HG03108 (cell line): ENCODE measurements at regions not wholly inside any gene's neighbourhood (a gene's known extent, or its start where the extent isn't known, plus 50 kb on each side); places are given as distances from the start of the nearest gene placed in this dataset.

Experiments
- ATAC-seq: cut with Tn5 transposase; IDR thresholded peaks from one replicate; pipeline ENCODE4 v1.9.1; 2021; ENCODE audit warnings: moderate library complexity; ENCODE audit not compliant: unreplicated experiment

DNA sequence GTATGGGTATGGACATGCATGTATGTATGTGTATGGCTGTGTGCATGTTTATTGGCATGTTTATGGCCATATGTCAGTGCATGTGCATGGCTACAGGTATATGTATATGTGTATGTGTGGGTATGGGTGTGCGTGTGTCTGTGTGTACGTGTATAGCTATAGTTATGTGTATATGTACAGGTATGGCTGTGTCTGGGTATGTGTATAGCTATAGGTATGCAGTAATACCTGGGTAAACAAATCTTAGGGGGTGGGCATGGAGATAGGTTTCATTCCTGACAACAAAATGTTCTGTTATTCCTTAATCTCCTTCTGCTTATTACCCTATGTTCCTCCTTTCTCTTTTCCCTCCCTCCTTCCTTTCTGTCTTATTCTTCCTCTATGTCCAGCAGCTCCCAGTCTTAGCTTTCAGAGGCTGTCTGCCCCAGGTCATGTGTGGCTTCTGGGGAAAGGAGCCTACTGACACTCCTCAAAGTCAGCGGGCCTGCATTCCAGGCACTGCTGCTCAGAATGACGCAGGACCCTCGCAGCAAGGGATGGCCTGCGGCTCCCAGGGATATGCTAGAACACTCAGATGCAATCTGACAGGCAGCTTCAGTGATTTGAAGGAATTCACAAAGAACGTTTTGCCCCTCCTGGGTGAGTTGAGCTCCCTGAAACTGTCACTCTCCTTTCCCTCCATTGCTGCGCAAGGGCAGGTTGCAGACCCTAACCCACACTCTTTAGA lies 139.3 kb upstream of the PHACTR1 start:
- no peak for ATAC-seq

DNA sequence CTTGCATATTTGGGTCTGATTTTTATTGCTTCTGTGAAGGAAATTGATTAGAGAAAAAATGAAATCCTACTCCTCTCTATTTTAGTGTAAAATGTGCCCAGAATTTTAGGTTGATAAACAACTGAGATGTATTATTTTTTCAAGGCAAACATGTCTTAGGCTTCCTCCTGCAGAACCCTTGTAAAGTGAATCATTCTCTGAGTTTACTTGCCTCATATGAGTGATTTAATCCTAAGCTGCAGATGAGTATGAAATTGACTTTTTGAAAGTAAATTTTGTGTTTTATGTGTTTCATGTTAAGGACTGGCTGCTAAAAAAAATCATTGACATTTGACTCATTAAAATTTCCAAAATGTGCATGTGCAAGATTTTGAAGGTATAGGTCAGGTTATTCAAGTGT lies 138.5 kb upstream of the PHACTR1 start:
- no peak for ATAC-seq

DNA sequence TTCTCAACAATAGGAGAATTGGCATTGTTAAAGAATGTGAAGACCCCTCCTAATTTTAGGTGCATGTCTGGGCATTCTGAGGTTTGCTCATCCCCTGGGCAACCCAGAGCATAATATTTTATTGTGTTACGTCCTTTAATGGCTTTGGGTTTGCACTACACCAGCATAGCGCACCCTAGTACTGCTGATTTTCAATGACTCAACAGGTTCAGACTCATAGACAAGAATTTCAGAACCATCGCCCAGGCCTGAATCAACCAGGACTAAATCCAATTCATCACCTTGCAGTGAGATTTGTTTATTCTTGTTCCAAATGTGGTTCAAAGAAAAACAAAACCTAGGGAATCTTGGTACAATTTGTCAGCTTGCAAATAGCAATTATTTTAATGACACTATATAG lies 137.8 kb upstream of the PHACTR1 start:
- no peak for ATAC-seq

DNA sequence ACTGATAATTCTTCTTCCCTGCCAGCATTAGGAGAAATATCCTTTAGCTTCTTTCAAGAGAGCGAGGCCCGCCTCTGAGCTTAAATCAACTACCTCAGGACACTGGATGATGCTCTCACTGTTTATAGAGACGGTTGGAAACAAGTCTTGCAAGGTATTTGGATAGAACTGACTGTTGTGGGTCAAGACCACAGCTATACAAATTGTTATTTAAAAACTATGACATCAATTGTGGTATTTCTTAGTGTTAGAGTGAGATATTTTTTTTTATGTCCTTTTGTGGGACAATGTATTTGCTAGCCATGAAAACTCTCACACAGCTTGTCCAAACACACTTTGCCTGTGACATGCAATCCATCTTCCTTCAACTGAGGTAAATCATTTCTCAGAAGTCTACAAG lies 136.3 kb upstream of the PHACTR1 start:
- no peak for ATAC-seq

DNA sequence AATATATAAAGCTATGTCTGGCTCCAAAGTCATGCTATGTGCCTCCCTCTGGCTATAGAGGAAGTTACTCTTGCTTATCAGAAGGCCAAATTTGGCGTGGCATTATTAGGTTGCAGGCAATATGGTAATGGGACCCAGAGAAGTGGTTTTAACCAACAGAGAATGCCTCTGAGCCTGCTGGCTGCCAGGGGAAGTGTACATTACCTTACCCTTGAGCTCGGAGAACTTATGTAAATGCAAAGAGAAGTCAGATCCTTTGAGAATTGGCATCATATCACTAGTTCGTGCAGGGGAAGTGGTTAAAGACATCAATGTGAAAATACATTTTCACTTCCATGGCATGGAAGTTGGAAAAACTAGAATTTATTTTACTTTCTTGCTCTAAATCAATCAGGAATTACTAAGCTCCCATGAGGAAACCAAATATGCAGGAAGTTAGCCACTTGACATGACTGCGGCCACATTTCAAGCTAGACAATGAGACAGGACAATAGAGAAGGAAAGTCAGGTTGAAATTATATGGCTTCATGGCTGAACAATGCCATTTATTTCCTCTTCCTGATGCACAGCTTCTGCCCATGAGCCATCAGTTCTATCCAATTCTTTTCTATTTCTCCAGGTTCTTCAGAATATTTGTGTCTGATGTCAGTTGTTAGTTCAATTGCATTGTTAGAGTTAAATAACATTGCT lies 134.0 kb upstream of the PHACTR1 start:
- ATAC-seq: no peak

DNA sequence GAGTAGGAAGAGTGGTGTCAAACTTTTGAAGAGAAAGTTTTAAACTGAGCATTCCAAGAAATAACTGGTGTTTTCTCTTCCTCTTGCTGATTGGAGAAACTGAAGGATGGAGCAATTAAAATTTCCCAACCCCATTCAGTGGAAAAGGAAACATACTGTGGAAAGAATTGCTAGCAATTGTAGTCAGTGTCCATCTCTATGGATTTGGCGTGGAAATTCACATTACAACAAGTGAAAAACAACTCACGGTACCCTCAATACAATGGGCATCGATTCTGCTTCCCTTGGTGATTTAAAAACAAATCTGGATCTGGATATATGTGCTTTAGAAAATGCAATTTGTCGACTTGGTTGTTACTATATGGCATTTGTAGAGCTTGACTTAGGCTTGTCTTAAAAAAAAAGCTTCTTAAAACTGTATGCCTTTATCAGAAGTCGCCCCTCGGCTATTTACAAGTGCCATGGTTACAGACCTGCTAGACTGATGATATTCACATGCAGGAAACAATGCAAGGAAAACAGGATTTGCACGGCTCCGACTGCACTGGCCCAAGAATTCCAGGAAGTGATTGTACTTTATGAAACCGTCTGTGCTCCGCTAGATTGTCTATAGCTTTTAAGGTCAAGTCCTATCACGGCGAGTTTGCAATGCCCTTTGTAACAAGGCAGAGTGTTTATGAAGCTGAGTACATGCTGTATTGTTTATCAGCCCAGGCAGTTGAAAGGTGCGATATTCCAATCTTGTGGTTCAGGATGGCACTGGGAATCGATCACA lies 131.7 kb upstream of the PHACTR1 start:
- ATAC-seq: no peak

DNA sequence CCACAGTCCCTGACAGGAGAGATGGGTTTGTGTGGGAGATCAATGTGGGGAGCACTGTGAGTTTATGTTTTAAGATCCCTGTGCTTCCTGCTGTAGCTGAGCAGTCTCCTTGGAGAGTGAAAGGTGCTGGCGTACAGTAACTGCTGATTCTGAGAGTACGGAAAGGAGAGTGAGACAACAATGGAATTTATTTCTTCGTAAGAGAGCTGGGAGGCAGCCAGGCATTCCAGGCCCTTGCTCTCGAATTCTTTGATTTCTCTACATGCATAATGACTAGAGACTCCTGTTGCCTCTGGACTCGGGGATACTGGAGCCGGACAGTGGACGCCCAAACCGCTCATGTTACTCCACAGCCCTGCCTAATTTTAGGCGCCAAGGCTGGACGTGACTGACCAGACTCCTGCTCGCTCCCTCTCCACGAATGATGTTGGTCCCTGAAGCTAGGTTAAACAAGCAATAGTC lies 131.0 kb upstream of the PHACTR1 start:
- ATAC-seq: no peak

DNA sequence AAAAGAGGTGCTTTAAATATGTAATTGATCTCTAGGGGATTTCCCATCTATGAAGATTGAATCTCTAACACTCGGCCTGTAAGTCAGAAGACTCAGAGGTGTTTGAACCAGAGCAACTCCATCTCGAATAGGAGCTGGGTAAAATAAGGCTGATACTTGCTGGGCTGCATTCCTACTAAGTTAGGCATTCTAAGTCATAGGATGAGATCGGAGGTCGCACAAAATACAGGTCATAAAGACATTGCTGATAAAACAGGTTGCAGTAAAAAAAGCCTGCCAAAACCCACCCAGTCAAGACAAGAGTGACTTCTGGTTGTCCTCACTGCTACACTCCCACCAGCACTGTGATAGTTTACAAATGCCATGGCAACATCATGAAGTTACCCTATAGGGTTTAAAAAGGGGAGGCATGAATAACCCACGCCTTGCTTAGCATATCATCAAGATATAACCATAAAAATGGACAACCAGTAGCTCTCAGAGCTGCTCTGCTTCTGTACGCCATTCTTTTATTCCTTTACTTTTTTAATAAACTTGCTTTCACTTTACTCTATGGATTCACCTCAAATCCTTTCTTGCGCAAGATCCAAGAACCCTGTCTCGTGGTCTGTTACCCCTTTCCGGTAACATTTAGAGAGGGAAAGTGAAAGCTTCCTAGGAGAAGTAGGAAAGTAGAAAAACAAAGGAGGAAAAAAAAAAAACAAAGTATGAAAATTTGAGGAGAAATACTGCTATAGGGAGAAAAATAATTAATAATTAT lies 129.7 kb upstream of the PHACTR1 start:
- ATAC-seq: no peak

DNA sequence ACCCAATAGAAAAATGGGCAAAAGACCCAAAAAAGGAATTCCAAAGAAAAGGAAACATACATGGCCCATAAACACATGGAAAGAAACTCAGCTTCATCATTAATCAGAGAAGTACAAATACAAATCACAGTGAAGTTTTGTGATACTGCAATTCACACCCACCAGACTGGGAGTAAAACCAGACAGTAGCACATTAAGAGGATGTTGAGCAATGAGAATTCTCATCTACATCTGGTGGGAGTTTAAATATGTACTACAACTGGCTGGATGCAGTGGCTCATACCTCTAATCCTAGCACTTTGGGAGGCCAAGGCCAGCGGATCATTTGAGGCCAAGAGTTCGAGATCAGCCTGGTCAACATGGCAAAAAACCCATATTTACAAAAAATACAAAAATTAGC lies 125.7 kb upstream of the PHACTR1 start:
- no peak for ATAC-seq

DNA sequence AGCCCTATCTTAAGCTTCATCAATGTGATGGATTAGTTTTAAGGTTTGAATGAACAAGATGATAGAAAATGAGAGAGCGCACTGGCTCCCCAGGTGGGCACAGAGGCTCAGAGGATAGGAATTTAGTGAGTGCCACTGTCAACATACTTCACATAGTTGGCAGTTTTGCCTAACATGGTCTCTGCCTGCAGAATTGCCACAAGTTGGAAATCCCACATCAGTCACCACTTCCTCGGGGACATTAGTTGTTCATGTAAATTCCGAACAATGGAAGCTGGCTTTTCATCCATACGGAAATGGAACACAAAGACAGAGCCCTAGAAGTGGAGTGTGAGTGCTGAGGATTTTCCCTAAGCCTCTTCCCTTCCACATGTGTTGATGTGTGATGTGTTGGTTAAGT lies 123.9 kb upstream of the PHACTR1 start:
- ATAC-seq: no peak

DNA sequence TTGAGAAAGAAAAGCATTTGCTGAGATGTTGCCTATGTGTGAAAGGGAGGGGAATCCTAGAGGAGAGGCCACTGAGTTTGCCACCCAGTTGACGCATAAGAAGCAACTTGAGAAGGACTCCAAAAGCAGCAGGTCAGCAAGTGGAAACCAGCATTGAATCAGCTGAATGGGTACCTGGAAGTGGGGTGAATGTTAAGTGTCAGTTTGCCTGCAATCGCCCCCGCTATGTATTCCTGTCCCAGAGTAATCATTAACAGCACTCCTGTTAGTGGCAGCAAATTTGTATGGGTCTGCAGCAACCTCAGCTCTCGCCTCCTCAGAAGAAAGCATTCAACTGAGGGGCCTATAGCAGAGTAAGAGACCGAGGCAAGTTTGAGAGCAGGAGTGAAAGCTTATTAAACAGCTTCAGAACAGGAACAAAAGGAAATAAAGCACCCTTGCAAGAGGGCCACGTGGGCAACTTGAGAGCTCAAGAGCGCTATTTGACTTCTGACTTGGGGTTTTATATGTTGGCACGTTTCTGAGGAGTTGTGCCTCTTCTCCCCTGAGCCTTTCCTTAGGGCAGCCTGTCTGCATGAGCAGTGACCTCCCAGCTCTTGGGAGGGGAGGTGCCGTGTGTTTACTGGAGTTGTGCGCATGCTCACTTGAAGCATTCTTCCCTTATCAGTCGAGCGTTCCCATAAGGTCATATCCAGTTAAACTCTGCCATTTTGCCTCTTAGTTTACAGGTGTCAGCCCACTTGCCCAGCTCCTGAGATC lies 122.6 kb upstream of the PHACTR1 start:
- no peak for ATAC-seq

DNA sequence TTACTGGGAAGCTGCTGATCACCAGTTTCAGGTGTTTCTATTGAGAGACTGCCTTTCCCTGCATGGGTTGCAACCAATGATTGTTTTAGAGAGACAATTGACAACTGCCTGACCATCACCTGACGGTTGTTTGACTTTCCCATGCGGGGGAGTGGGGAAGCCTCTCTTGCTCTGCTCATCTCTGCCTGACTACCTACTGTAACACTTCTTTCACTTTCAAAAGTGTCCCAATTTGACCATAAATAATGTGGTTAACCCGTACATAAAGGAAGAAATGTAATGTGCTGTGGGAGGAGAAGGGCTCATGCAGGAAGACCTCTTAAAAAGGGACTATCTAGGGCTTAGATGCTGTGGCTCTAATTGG lies 122.1 kb upstream of the PHACTR1 start:
- no peak for ATAC-seq

DNA sequence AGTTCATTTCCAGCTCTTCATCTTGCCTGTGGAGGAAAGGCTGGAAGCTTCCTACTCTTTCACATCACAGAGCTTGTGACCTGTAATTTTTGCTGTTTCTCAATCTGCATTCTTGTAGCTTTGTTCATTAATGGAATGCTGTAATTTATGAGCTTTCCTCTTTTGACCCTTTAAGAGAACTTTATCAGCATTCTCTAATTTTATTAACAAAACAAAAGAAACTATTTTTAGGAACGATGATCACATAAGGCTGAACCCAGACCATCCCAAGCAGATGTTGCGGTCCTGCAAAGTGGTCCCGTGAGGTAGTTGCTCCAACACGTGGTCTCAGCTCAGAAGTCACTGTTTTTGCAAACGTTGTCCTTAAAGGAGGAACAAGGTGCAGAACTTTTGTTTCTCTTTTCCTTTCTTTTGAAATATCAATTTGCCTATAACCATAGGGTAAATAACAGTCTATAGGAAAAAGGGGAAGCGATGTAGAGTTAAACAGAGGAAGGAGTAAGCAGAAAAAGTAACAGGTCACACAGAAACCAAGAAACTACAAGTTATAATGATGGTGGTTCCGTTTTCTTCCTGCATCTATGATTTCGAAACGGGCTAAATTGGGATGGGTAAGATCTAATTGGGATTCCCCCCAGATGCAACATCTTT lies 121.3 kb upstream of the PHACTR1 start:
- ATAC-seq: peak; percentile 45

DNA sequence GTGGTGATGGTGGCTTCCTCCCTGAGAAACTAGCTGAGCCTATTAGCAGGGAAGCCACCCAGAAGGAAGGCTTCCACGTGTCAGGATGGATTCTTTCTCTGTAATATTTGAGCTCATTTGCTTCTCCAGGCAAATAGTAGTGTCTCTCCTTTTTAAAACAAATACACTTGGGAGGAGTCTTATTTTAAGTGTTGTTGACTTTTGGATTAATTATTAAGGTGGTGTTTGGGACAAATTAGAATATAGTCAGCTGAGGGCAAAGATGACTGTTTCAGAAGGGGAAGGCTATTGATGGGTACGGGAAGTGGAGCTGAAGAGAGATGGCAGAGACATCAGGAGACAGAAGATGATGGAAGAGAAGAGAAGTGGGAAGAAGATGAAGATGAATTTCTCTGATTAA lies 119.8 kb upstream of the PHACTR1 start:
- ATAC-seq: no peak

DNA sequence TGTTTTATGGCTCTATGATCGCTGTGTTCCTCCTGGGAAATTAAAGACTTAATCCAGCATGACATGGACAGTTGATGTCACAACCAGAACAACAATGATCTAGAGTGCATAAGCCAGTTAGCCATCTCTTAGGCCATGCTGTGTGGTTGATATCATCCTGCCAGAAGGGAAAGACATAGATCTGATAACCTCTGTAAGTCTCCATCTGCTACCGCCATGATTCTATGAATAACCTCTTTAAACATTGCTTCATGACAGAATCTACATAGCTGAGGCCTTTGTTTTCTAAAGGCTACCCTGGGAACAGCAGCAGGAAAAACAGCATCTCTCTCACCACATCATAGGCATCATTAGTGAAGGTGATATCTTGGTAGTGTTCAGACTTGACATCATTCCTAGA lies 117.6 kb upstream of the PHACTR1 start:
- ATAC-seq: no peak

DNA sequence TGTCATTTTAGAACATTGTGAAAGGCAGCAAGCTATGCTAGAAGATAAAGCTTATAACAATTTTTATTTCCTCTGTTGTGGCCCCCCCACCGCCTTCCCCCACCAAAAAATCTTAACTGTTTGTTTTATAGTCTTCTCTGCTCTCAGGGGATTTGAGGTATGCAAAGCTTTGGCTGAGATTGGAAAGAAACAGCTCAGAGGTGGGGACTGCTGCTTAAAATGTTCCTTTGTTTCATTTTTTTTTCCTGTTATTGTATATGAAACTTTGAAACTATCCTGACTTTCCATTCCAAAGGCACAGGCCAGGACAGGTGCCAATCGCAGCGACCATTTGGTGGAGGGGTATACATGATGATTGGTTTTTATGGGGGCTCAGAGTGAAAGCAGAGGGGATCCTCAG lies 114.7 kb upstream of the PHACTR1 start:
- no peak for ATAC-seq

DNA sequence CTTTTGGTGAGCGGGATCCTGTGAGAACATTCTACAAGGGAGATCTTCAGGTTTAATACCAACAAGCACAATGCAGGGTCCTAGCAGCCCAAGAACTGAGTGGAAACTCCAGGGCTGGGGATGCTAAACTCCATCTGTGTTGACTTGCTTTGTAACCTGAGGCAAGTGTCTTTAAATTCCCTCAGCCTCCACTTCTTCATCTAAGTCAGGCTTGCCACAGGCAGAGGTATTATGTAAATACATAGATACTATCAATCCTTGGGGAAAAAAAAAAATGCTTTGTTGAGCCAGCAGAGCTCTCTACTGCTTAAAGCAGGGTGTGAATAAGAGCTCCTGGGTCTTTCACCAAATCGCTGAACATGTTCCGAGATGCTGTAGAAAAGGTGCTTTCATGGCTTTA lies 114.2 kb upstream of the PHACTR1 start:
- ATAC-seq: no peak

DNA sequence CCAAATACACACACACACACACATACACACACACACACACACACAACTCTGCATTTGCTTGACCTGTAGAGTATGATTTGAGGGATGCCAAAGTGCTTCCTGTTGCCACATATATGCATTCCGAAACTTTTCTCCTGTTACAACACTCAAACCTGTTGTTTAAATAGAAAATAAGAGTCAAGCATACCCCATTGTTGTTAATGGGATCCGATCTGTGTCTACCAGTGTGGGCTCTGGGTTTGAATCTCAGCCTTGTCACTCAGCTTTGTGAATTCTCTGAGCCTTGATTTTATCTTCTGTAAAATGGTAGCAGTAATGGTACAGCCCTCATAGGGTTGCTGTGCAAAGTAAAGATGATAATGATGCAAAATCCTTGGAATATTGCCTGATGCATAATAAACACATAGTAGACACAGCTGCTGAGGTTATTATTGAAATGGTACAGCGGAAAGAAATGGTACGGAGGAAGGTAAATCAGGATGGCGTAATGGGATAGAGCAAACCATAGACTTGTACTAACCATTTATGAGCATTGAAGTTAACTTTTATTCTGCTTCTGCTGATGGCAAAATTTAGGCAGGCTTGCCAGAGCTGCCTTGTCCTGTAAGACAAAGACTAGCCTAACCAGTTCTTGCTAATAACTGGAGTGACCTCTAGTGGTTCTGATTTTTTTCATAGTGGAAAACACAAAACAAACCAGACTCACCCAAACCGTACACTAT lies 113.5 kb upstream of the PHACTR1 start:
- no peak for ATAC-seq

DNA sequence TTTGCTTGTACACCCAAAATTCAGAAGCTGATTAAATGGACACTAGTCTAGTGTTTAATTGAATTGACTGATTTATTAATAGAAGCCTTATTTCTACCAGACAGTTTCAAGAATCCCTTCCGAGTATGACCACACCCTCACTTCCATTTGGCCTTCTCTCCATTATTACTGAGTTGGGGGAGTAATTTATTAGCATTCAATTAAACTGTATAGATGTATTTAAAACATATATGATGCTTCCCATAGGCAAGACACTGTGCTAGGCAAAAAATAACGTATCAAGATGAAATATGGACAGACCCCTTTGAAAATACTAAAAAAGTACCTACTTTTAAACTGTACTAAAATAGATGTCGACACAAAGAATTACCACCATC lies 112.9 kb upstream of the PHACTR1 start:
- no peak for ATAC-seq
